Right lobe of liver (tissue), 4 donors: ENCODE measurements at regions not wholly inside any gene's neighbourhood (a gene's known extent, or its start where the extent isn't known, plus 50 kb on each side); places are given as distances from the start of the nearest gene placed in this dataset.

ENCODE experiments used
- POLR2A ChIP-seq: fragments of 450-650 bp; IDR thresholded peaks from one replicate; pipeline ENCODE4 v1.6.1; 2017; ENCODE audit warnings: antibody characterized with exemption, mild to moderate bottlenecking
- TF ChIP-seq, protein P1 (sequence below), 4 donors: fragments of 200-600 bp in 3 of 4; fragments of 450-650 bp in 1 of 4; IDR thresholded peaks; one replicate each; pipeline versions ENCODE4 v1.5.1 to v1.8.0; 2016 to 2022; ENCODE audit warnings: antibody characterized with exemption in 4 of 4, mild to moderate bottlenecking in 2 of 4
- donor health status: DM: no; HTN: no; CAD: no.
- donor health status: DM: no; HTN: no; CAD: no.
- donor health status: DM: no; HTN: yes; CAD: no.

DNA sequence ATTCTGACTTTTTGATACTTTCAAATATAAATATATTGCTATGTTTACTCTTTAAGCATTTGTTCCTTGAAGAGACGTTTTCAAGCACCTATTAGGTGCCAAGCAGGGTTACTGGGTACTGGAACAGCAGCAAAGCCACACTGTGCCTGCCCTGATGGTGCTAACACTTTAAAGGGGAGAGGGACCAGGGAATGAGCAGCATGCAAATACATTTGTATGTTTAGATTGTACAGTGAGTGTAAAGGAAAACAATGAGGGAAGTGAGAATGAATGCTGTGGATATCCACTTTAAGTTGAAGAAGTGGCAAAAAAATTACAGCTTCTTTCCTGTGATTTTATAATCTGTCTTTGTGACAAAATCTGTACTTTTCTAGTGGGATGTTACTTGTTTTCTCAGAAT is 400.2 kb upstream of the ATP11B start:
- TF ChIP-seq, protein P1, sequence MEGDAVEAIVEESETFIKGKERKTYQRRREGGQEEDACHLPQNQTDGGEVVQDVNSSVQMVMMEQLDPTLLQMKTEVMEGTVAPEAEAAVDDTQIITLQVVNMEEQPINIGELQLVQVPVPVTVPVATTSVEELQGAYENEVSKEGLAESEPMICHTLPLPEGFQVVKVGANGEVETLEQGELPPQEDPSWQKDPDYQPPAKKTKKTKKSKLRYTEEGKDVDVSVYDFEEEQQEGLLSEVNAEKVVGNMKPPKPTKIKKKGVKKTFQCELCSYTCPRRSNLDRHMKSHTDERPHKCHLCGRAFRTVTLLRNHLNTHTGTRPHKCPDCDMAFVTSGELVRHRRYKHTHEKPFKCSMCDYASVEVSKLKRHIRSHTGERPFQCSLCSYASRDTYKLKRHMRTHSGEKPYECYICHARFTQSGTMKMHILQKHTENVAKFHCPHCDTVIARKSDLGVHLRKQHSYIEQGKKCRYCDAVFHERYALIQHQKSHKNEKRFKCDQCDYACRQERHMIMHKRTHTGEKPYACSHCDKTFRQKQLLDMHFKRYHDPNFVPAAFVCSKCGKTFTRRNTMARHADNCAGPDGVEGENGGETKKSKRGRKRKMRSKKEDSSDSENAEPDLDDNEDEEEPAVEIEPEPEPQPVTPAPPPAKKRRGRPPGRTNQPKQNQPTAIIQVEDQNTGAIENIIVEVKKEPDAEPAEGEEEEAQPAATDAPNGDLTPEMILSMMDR (IDR thresholded peaks at IDR 0.05), result no peak
- no peak for TF ChIP-seq POLR2A
